ENCODE measurements at regions not wholly inside any gene's neighbourhood (a gene's known extent, or its start where the extent isn't known, plus 50 kb on each side); places are given as distances from the start of the nearest gene placed in this dataset.

DNA sequence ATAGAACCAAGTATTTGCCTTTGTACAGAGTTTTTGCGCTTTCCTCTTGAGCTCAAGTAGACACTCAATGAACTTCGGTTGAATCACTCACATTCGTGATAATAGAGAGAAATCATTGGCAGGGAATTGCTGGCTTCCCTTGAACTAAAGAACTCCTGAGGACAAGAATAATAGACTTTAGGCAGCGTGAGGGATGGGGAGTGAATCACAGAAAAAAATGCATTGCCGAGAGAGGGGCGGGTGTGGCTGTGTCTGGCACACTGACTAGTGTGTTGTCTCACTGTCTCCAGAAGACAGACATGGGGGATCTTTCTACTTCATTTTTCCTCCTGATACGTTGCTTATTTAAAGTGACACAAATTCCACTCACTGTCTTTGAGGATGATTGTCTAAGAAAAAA lies 805.2 kb downstream of the BCL11B start:
- DNase-seq = no peak

DNA sequence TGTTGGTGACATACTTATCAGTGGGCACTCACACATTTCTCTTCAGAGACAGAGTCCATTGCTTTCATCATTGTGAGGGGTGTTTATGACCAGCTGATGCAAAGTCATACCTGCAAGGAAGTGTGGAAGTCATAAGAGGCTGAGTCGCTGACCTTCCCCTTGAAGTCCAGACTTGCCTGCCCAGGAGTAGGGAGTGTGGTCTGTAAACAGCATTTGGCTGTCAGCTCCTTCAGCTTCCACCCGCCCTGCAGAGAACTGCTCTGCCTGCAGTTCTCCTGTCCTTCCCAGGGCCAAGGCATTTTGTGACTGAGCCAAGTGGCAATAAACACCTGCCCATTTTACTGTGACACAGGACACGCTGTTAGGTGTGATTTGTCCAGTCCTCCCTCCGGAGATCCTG lies 801.3 kb downstream of the BCL11B start:
- no peak for DNase-seq

DNA sequence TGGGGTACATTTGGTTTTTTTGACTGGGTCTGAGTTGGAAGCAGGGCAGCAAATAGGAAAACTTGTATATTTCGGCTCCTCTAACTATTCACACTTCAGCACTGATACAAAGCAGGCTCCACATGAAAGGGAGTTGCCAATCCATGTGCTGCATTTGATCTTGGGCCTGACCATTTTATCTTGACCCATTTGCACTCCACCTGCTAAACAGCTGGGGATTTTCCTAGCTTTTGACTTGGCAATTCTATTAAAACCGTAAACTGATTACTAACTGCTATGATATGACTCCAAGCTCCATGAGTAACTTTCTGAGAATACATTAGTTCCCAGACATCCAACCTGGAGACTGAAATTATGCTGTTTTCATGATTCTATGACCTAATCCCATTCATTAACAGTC lies 797.1 kb downstream of the BCL11B start:
- no peak for DNase-seq

DNA sequence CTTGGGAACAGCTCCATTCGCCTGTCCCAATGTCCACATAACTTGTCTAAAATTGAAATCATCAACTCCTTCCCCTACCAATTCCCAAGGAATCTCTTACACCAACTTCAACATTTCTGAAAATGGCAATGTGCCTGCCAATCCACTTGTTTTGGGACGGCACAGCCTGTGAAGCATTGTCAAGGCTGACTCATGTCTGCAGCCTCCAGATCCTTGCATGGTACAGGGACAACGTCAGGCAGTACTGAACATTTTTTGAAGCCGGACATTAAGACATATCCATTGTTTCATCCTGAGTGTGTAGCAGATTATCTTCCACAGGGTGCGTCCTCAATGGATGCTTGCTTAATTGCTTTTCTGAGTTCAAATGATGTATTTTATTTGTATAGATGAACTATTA lies 794.1 kb downstream of the BCL11B start:
- no peak for DNase-seq

DNA sequence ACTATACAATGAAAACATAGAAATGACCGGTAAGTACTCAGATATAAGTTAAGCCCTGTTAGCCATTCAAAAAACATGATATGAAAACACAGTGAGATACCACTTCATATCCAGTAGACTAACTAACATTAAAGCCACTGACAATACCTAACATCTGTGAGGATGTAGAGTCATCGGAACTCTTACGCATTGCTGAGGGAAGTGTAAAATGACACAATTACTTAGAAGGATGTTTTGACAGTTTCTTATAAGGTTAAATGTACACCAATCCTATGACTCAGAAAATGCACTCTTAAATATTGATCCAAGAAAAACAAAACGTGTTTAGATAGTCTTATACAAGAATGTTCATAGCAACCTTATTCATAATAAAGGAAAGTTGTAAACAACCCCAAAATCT lies 782.9 kb downstream of the BCL11B start:
- DNase-seq = no peak

DNA sequence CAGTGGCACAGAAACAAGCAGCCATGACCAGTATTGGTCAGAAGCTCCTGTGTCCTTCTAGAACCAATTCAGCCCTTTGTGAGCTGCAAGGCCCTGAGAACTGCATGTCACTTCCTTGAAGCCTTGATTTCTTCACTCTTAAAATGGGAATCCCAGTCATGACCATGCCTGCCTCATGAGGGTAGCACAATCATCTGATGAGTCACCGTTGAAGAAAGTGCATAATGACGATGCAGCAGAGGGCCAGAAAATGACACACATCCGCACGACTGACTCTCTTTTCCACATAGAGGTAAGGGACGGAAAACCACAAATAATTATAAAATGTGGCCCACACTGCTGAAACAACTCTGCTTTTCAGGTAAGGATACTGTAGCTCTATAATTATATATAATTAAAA lies 777.4 kb downstream of the BCL11B start:
- DNase-seq = no peak

DNA sequence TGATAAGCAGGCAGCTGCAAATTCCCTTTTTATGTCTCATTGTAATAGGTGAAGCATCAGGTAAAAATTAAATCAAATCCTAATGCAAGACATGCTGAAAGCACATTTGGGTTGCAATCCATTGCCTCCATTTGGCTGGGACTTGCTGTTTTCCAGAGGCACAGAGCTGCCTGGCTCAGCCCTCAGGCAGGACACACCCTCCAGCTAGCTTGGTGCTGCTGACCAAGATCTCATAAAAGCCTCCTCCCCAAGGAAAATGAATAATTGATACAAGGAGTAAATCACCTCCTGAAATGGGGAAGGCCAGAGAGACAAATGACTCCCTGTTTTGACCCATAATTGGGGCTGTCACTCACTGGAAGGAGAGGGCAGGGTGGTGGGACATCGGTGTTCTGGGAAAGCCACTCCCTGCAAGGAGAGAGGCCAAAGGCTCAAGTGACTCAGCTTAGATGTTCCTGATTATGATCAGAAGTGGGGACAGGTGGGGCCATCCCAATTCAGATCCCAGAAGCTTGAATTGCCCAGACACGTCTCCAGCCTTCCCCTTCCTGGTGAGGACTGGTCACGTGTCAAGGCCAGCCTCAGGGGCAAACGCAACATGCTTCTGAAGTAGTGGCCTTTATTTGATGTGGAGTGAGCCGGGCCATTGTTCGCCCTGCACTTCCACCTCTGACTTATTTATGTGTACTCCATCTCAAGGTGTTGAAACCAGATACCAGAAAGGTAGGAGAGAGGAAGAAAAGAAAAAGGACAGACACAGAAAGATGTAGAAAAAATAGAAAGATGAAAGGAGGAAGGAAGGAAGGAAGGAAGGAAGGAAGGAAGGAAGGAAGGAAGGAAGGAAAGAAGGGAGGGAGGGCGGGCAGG lies 773.7 kb downstream of the BCL11B start:
- DNase-seq = no peak

DNA sequence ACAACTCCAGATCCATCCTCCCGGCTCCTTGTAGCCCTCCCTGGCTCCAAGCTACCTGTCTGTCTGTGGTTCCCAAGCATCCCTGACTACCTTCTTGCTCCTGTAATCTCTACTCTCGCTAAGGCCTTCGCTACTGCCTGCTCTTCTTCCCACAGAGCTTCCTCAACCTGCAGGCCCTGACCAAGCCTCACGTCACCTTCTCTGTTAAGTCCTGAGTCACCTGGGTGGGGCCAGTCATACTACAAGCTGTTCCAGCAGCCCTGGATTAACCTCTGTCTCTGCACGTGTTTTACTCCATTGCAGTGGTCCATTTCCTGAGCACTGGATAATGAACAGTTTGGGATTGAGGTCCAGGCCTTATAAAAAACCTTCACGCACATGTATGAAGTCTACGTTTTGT lies 770.7 kb downstream of the BCL11B start:
- no peak for DNase-seq

DNA sequence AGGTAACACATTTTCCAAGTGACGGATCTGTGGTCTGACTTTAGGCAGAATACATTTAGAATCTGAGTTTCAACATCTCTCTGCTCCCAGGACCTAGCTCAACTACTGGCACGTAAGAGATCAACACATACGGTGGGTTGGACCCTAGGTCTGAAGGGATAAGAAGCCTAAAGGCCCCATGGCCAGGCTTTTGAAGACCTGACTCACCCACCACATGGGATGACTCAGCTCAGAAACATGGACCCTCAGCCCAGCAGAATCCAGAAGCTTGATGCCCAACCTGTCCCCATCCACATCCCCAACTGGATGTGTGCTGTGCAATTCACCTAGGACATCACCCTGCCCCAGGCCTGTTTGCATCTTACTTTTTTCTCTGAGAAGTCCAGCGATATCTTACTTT lies 770.2 kb downstream of the BCL11B start:
- no peak for DNase-seq

DNA sequence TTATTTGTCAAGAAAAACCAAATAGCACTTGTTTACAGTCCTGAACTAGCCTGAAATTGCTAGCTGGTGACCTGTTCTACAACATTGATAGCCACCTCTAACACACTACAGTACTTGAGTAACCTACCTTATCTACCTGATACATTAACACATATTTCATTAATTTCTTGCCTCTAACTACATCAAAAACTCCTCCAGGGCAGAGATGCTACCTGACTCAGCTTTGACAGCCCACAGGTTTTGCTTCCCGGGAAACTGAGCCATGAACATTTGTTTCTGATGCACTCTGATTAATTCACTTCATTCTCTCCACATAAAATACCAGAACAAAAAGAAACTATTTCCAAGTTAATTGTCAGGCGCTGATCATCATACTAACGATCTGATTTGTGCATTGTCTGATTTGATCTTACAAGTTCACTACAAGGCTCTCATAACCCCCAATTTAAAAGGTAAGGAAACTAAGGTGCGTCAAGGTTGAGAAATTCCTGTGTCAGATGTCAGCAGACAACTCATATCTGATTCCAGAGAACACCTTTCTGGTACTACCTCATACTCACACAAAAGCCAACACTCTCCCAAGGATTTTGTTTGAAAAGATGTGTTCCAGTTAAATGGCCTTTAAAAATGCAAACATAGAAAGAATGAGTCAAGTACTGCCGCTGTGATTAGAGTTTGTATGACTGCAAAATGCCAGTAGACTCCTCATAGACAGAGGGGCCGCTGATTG lies 768.7 kb downstream of the BCL11B start:
- no peak for DNase-seq

DNA sequence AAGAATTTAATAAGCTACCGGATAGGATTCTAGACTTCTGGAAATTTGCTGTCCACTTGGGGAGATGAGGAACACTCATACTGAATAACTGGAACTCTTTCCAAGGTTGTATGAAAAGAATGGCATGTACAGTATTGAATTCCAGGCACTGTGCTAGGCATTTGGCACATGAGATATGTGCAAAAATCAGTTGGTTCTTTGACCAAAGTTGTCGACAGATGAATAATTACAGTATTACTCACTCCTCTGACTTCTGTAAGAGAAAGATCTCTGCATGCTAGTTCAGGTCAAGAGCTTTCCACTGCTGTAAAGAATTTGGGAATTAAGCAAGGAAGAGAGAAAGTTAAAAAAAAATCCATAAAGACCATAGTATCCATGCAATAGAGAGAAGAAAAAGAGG lies 764.7 kb downstream of the BCL11B start:
- no peak for DNase-seq

DNA sequence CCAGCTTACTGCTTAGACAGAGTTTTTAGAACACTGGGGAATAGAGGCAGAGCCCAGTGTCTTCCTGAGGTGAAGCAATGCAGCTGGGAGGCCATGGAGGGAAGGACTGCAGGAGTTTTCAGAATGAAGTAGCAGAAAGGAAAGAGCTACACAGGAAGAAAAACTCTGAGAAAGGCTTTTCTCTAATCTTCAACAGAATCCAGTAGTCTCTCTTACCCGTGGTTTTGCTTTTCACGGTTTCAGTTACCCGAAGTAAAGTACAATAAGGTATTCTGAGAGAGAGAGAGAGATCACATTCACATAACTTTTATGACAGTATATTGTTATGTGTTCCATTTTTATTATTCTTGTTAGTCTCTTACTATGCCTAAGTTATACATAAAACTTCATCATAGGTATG lies 761.6 kb downstream of the BCL11B start:
- DNase-seq = no peak

DNA sequence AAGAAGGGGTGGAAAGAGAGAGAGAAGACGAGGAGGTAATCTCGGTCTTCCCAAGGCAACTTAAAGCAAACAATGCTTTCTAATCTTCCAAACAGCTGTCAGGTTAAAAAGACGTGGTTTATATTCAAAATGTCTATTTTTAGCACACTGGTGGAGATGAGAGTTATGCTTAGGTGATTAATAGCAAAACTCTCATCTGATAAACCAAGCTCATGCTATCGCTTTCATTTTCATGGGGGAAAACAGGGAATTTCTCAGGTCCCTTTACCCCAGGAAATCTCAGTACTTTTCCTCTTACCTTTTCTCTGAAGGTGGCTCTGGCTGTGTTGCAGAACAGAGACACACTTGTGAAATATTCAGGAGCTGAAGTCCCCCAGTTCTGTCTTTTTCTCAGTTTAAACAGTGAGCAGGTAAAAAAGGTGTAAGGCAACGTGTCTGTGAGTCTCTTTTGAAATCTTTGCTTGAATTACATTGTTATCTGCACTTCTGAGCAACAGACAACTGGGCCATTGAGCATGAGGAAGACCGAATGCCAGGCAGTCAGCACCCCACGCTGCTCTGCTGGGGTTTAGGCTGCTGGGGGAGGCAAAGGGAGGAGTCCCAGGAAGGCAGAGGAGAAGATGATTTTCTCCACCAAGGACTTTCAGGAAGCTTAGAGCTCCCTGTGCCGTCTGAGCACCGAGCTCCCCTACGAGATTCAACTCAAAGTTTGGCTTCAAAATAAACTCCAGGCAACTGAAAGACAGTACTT lies 759.3 kb downstream of the BCL11B start:
- no peak for DNase-seq

DNA sequence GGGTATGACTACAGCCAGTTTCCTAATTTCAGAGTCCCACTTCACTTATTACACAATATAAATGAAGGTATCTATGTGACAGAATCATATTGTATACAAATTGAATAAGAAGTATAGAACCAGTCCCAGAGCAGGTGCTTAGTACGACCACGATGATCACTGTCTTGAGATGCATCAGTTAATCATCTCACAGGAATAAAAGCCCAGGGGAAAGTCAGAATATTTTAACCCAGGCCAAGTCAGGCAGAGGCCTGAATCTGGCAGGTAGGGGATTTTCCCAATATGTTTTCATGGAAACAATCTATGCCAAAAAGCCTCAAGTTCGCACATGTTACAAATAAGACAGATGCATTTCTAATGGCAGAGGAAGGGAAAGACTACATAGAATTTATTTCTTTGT lies 758.4 kb downstream of the BCL11B start:
- DNase-seq = no peak

DNA sequence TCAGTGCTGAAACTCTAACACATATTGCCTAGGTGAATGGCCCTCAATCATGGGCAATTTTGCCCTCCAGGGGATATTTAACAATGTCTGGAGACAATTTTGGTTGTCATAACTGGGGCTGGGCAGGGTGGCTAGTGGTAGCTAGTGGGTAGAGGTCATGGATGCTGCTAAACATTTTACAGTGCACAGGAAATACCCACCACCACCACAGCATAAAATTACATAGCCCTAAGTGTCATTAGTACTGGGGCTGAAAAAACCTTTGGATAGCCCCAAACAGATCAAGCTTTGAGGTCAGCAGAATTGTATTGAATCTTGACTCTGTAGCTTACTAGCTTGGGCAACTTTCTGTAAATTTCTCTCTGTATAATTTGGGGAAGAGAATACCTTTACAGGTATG lies 758.0 kb downstream of the BCL11B start:
- DNase-seq = no peak

DNA sequence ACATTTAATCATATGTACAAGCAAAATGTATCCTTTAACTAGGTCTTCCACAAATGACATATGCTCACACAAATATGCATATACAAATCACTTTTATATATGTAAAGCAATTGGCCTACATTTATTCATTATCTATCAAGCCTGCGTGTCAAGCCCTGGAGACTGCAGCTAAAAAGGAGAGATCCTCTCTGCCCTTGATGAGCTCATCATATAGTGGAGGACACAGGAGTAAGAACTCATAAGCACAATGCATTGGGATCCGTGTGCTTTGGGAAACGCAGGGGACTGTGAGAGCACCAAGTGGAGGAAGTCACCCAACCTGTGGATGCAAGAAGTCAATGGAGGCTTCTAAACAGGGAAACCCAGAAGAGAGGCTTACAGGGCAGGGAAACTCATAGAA lies 735.7 kb downstream of the BCL11B start:
- no peak for DNase-seq

DNA sequence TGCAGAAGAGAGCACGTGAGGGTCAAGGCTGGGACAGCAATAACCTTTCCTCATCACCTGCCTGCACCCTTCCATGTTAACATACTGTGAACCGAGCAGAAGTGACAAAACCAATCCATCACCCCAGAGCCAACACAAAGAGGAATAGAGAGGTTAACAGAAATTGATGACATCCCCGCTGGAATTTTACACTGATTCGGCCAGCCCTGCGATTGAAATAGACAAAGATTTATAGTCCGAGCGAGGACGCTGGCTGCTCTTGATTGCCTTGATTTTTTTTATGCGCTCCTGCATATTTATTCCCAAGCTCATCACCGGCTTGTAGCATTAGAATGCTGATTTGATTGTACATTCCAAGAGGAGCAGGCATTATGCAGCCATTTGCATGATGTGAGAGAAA lies 729.7 kb downstream of the BCL11B start:
- no peak for DNase-seq

DNA sequence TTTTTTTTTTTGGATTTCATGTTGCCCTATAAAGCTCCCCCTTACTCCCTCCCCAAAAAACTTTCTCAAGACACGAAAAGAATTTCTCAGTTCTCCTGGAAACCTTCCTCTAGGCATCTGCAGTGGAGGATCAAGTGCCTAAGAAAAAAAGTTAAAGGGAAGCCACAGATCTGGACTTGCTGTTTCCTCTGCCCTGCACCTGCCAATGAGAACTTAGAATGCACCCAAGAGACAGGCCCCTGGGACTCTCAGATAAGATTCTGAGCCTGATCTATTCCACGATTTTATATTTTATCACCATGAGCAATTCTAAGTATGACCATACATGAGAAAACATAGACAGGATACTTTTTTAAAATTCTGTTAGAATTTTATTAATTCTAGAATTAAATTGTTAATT lies 728.9 kb downstream of the BCL11B start:
- DNase-seq = peak; percentile 47

DNA sequence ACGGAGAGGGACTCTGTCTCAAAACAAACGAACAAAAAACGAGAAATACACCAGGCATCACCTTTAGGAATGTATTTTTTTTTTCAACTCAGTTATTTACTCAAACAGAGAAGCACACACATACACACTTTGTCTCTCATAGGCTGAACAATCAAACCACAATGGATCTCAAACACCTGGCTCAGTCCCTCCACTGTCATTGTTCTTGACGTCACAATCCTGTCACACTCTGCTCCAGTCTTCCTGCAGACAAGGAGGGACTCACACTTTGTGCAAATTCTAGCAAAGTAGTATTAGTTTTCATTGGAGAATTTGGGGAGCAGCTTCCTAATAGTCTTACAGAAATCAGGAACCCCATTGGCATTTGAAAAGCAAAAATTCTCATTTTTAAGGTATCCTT lies 727.8 kb downstream of the BCL11B start:
- no peak for DNase-seq

DNA sequence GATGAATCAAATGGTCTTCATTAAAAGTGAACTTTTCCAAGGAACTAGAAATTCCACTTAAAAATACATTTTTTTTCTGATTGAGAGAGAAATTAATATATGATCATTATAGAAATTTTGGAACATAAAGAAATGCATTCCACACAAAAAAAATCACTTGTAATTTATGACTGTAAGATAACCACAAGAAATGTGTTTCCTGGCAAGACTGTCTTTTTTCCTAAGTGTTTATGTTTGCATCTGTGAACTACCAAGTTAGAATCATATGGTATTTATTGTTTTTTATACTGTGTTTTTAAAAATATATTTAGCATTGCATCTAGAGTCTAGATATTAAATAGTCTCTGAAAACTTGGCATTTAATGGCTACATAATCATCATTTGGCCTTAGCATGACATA lies 726.8 kb downstream of the BCL11B start:
- peak; percentile 2 for DNase-seq

DNA sequence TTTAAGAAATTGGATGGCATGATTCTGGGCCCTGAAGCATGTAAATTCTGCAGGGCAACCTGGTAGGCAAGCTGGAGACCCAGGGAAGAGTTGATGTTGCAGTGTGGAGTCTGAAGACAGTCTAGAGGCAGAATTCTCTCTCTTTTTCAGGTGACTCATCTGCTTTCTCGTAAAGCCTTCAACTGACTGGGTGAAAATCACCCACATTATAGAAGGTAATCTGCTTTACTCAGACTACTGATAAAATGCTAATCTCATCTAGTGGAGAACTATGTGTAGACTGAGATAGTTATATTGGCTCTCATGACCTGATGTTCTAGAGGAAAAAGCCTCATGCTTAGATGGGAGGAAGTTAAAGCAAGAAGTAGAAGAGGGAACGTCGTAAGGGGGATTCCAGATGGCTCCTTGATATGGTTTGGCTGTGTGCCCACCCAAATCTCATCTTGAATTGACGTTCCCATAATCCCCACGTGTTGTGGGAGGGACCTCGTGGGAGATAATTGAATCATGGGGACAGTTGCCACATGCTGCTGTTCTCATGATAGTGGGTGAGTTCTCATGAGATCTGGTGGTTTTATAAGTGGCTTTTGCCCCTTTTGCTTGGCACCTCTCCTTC lies 723.8 kb downstream of the BCL11B start:
- DNase-seq = peak; percentile 35

DNA sequence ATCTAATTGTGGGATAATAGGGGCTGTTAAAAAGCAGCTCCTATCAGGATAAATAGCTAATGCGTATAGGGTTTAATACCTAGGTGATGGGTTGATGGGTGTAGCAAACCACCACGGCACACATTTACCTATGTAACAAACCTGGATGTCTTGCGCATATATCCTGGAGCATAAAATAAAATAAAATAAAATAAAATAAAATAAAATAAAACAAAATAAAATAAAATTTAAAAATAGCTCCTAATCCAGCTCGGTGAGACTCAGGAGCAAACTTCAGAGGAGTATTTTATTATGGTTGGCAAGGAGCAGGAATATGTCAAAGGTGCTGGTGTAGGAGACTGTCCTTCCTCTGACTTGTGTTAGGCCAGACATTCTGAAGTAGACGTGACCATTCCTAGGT lies 721.0 kb downstream of the BCL11B start:
- no peak for DNase-seq

DNA sequence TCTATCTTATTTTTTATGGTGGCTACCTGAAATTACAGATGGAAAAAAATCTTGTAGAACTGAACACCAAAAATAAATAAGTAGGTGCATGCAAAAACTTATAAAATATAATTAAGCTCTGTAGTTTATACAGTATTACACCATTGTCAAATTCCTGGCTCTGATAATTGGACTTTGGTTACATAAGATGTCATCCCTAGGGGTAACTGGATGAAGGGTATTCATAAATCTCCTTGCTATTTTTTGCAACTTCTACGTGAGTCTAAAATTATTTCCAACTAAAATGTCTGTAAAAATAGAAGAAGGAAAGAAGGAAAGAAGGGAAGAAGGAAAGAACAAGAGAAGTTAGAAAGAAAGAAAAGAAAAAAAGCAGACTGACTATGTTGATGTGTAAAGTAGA lies 716.6 kb downstream of the BCL11B start:
- DNase-seq = no peak
